ENCODE measurements at regions not wholly inside any gene's neighbourhood (a gene's known extent, or its start where the extent isn't known, plus 50 kb on each side); places are given as distances from the start of the nearest gene placed in this dataset.

GRCh38 chr13:38543561-38543960 is 143.3 kb upstream of the FREM2 start:
- CTCF ChIA-PET: no interaction called here

DNA sequence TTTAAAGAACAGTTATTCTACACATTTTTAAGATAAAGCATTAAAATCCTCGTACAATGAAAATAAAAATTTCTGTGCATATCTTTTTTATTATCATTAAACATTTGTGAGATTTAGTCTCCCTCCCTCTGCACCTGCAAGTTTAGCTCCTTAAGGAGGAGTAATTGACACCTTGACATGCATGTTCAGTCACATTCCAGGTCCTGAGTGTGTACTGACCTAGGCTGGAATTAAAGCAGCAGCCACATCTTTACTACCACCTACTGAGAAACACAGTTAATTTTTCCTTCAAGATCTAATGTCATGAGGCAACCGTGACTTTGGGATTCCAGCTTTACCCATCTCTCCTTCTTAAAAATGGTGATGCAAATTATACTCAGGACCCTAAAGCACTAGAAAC is 123.1 kb upstream of the FREM2 start:
- no peak for ATAC-seq
- no peaks in the 10 kb centered on the region for H3K36me3 ChIP-seq (ENCODE audit: control insufficient read depth, insufficient read depth, low read length)
- H3K27ac ChIP-seq (ENCODE audit: low read length): no peak overlapping the region
- CTCF ChIA-PET: no interaction called here
- TF ChIP-seq POLR2AphosphoS5 (IDR thresholded peaks at IDR 0.05; ENCODE audit: low read depth, low read length): no peak
- TF ChIP-seq CTCF (IDR thresholded peaks at IDR 0.05): no peak
- TF ChIP-seq SIN3A (IDR thresholded peaks at IDR 0.05; ENCODE audit: borderline replicate concordance, insufficient read depth, low read depth, low read length): no peak
- no peak for TF ChIP-seq TCF7L2 (IDR thresholded peaks at IDR 0.05; ENCODE audit: low read depth, low read length)
- TF ChIP-seq, protein P1, sequence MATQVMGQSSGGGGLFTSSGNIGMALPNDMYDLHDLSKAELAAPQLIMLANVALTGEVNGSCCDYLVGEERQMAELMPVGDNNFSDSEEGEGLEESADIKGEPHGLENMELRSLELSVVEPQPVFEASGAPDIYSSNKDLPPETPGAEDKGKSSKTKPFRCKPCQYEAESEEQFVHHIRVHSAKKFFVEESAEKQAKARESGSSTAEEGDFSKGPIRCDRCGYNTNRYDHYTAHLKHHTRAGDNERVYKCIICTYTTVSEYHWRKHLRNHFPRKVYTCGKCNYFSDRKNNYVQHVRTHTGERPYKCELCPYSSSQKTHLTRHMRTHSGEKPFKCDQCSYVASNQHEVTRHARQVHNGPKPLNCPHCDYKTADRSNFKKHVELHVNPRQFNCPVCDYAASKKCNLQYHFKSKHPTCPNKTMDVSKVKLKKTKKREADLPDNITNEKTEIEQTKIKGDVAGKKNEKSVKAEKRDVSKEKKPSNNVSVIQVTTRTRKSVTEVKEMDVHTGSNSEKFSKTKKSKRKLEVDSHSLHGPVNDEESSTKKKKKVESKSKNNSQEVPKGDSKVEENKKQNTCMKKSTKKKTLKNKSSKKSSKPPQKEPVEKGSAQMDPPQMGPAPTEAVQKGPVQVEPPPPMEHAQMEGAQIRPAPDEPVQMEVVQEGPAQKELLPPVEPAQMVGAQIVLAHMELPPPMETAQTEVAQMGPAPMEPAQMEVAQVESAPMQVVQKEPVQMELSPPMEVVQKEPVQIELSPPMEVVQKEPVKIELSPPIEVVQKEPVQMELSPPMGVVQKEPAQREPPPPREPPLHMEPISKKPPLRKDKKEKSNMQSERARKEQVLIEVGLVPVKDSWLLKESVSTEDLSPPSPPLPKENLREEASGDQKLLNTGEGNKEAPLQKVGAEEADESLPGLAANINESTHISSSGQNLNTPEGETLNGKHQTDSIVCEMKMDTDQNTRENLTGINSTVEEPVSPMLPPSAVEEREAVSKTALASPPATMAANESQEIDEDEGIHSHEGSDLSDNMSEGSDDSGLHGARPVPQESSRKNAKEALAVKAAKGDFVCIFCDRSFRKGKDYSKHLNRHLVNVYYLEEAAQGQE (IDR thresholded peaks at IDR 0.05; ENCODE audit: insufficient read depth in 1 of 2, low read depth in 2 of 2, low read length in 1 of 2): no peak
- no TSS peak for BruUV-seq (replicated peaks)
- no peaks in the 10 kb centered on the region for H3K4me1 ChIP-seq (ENCODE audit: control insufficient read depth, insufficient read depth, low read length)
- no peaks in the 10 kb centered on the region for H3K9me3 ChIP-seq (ENCODE audit: control insufficient read depth, insufficient read depth, low read depth, low read length)
- POLR2A ChIA-PET: no interaction called here
- no peaks in the 10 kb centered on the region for H3K27me3 ChIP-seq (ENCODE audit: control insufficient read depth, insufficient read depth, low read length)
- intact Hi-C loops (cut with micrococcal nuclease; ENCODE audit: unreplicated experiment) (no loop called here), in situ Hi-C loops (cut with HindIII; ENCODE audit: low pct_unique_long_range_greater_than_20kb, low sequenced_read_pairs) (no loop called here)
- no peak for DNase-seq (ENCODE audit: low read depth, low spot score)
- no peak overlapping the region for H3K4me3 ChIP-seq (ENCODE audit: low read depth in 2 of 2, low read length in 2 of 2)

More at GRCh38 chr13:38543561-38543960, 143.3 kb upstream of the FREM2 start:
- POLR2A ChIA-PET: no interaction called here
- intact Hi-C loops (cut with micrococcal nuclease; ENCODE audit: unreplicated experiment): no loop called here
- ATAC-seq (no peak), DNase-seq (ENCODE audit: low read depth, low spot score) (no peak)
- Histone ChIP-seq H3K36me3 (ENCODE audit: control insufficient read depth, insufficient read depth, low read length) (no peaks in the 10 kb centered on the region), H3K27ac (ENCODE audit: low read length) (no peak overlapping the region), H3K4me3 (ENCODE audit: low read depth in 2 of 2, low read length in 2 of 2) (no peak overlapping the region), H3K4me1 (ENCODE audit: control insufficient read depth, insufficient read depth, low read length) (no peaks in the 10 kb centered on the region), H3K9me3 (ENCODE audit: control insufficient read depth, insufficient read depth, low read depth, low read length) (no peaks in the 10 kb centered on the region), H3K27me3 (ENCODE audit: control insufficient read depth, insufficient read depth, low read length) (no peaks in the 10 kb centered on the region)
- no TSS peak for BruUV-seq (replicated peaks)
- in situ Hi-C loops (cut with HindIII; ENCODE audit: low pct_unique_long_range_greater_than_20kb, low sequenced_read_pairs): no loop called here
- TF ChIP-seq SIN3A (IDR thresholded peaks at IDR 0.05; ENCODE audit: borderline replicate concordance, insufficient read depth, low read depth, low read length) (no peak), TCF7L2 (IDR thresholded peaks at IDR 0.05; ENCODE audit: low read depth, low read length) (no peak), CTCF (IDR thresholded peaks at IDR 0.05) (no peak), POLR2AphosphoS5 (IDR thresholded peaks at IDR 0.05; ENCODE audit: low read depth, low read length) (no peak)
- TF ChIP-seq, protein P1 (IDR thresholded peaks at IDR 0.05; ENCODE audit: insufficient read depth in 1 of 2, low read depth in 2 of 2, low read length in 1 of 2): no peak
